ENCODE measurements at regions not wholly inside any gene's neighbourhood (a gene's known extent, or its start where the extent isn't known, plus 50 kb on each side); places are given as distances from the start of the nearest gene placed in this dataset.

- no peak for DNase-seq (ENCODE audit: low read depth)
- Histone ChIP-seq H3K4me3 (ENCODE audit: low read depth, low read length) (no peak overlapping the region), H3K27me3 (ENCODE audit: control insufficient read depth, insufficient read depth, low read length) (no peaks in the 10 kb centered on the region), H3K36me3 (ENCODE audit: control insufficient read depth, insufficient read depth, low read length) (no peaks in the 10 kb centered on the region)
- TF ChIP-seq CTCF (IDR thresholded peaks at IDR 0.05; ENCODE audit: insufficient read depth, low read length, poor library complexity, severe bottlenecking) = no peak
These were observed 572.2 kb downstream of the RWDD3 start for GRCh38 chr1:95806171-95806570.

- DNase-seq (ENCODE audit: low read depth) = no peak
- Histone ChIP-seq H3K27me3 (ENCODE audit: control insufficient read depth, insufficient read depth, low read length) (no peaks in the 10 kb centered on the region), H3K4me3 (ENCODE audit: low read depth, low read length) (no peak overlapping the region), H3K36me3 (ENCODE audit: control insufficient read depth, insufficient read depth, low read length) (no peaks in the 10 kb centered on the region)
- TF ChIP-seq CTCF (IDR thresholded peaks at IDR 0.05; ENCODE audit: insufficient read depth, low read length, poor library complexity, severe bottlenecking) = no peak
These were observed 575.4 kb downstream of the RWDD3 start for GRCh38 chr1:95809391-95809790.

GRCh38 chr1:95815511-95815910 lies 581.5 kb downstream of the RWDD3 start:
- Histone ChIP-seq H3K36me3 (ENCODE audit: control insufficient read depth, insufficient read depth, low read length) (no peaks in the 10 kb centered on the region), H3K27me3 (ENCODE audit: control insufficient read depth, insufficient read depth, low read length) (no peaks in the 10 kb centered on the region), H3K4me3 (ENCODE audit: low read depth, low read length) (no peak overlapping the region)
- TF ChIP-seq CTCF (IDR thresholded peaks at IDR 0.05; ENCODE audit: insufficient read depth, low read length, poor library complexity, severe bottlenecking) = no peak
- DNase-seq (ENCODE audit: low read depth) = no peak

- Histone ChIP-seq H3K36me3 (ENCODE audit: control insufficient read depth, insufficient read depth, low read length) (no peaks in the 10 kb centered on the region), H3K27me3 (ENCODE audit: control insufficient read depth, insufficient read depth, low read length) (no peaks in the 10 kb centered on the region), H3K4me3 (ENCODE audit: low read depth, low read length) (no peak overlapping the region)
- no peak for DNase-seq (ENCODE audit: low read depth)
- TF ChIP-seq CTCF (IDR thresholded peaks at IDR 0.05; ENCODE audit: insufficient read depth, low read length, poor library complexity, severe bottlenecking) = no peak
These were observed 595.5 kb downstream of the RWDD3 start for GRCh38 chr1:95829556-95829955.

- no peaks in the 10 kb centered on the region for H3K36me3 ChIP-seq (ENCODE audit: control insufficient read depth, insufficient read depth, low read length)
- DNase-seq (ENCODE audit: low read depth) = no peak
- no peak for TF ChIP-seq CTCF (IDR thresholded peaks at IDR 0.05; ENCODE audit: insufficient read depth, low read length, poor library complexity, severe bottlenecking)
- no peak overlapping the region for H3K4me3 ChIP-seq (ENCODE audit: low read depth, low read length)
- no peaks in the 10 kb centered on the region for H3K27me3 ChIP-seq (ENCODE audit: control insufficient read depth, insufficient read depth, low read length)
These were observed 598.4 kb downstream of the RWDD3 start for GRCh38 chr1:95832370-95832769.

GRCh38 chr1:95849439-95849838 lies 615.4 kb downstream of the RWDD3 start:
- H3K4me3 ChIP-seq (ENCODE audit: low read depth, low read length) = no peak overlapping the region
- TF ChIP-seq CTCF (IDR thresholded peaks at IDR 0.05; ENCODE audit: insufficient read depth, low read length, poor library complexity, severe bottlenecking) = no peak
- DNase-seq (ENCODE audit: low read depth) = no peak
- H3K27me3 ChIP-seq (ENCODE audit: control insufficient read depth, insufficient read depth, low read length) = no peaks in the 10 kb centered on the region
- H3K36me3 ChIP-seq (ENCODE audit: control insufficient read depth, insufficient read depth, low read length) = no peaks in the 10 kb centered on the region
